GM12878 (cell line): ENCODE measurements at regions not wholly inside any gene's neighbourhood (a gene's known extent, or its start where the extent isn't known, plus 50 kb on each side); places are given as distances from the start of the nearest gene placed in this dataset.
A peak's percentile ranks its signal among the peaks of the same experiment; 100 is the strongest.

Source experiments
- ATAC-seq: fragments of 200-7000 bp; cut with Tn5 transposase; 3 replicates; pipeline ENCODE4 v1.9.1; 2020; ENCODE audit warnings: mild to moderate bottlenecking, moderate library complexity
- BruUV-seq: library from RNA; stranded (reverse); fragments of 400-500 nt; replicated peaks from 2 replicates; lab custom pipeline; 2021; lab: Mats Ljungman, UMichigan
- CTCF ChIA-PET: fragments of 300-600 bp; sonication (Branson Sonifier 250); formaldehyde crosslinking; extraction: SDS; loops from one replicate; lab custom pipeline; 2021; ENCODE audit warnings: inconsistent platforms; lab: Yijun Ruan, JAX
- POLR2A ChIA-PET: fragments of 350-600 bp; formaldehyde crosslinking; extraction: SDS; loops from one replicate; lab custom pipeline; 2021; ENCODE audit warnings: inconsistent platforms; lab: Charles Lee
- RAD21 ChIA-PET: fragments of 300-600 bp; sonication (Branson Sonifier 250); formaldehyde crosslinking; loops from one replicate; lab custom pipeline; 2023; ENCODE audit warnings: antibody characterized with exemption; ENCODE audit not compliant: unreplicated experiment; lab: Charles Lee
- SMC1A ChIA-PET: fragments of 300-600 bp; sonication (Branson Sonifier 250); formaldehyde crosslinking; loops from one replicate; lab custom pipeline; 2023; ENCODE audit not compliant: unreplicated experiment, uncharacterized antibody; lab: Charles Lee
- DNase-seq: peaks from one replicate; pipeline ENCODE4 v3.0.0-alpha.2; 2011; ENCODE audit warnings: low read depth, low spot score
- FAIRE-seq: peaks from 3 replicates; lab custom pipeline; 2011; peaks lifted over from hg19 to GRCh38; lab: Jason Lieb, UNC
- H2AFZ ChIP-seq: 2 replicates; pipeline ENCODE4 v1.6.0; 2011; ENCODE audit warnings: low read depth, low read length, control low read depth; ENCODE audit not compliant: control insufficient read depth
- H3K27ac ChIP-seq: 2 replicates; pipeline ENCODE4 v1.5.1; 2011; ENCODE audit warnings: control low read depth; ENCODE audit not compliant: control insufficient read depth, insufficient read depth
- H3K27me3 ChIP-seq, 2 experiments: replicated peaks in 1 of 2; 2 replicates each; pipeline versions ENCODE4 v1.6.0 to v1.6.1; 2011; ENCODE audit warnings: low read length in 1 of 2; ENCODE audit not compliant: control insufficient read depth in 2 of 2, insufficient read depth in 2 of 2
- H3K36me3 ChIP-seq, 2 experiments: 2 replicates each; pipeline ENCODE4 v1.5.1; 2011; ENCODE audit warnings: low read length in 1 of 2; ENCODE audit not compliant: control insufficient read depth in 2 of 2, insufficient read depth in 2 of 2
- H3K4me1 ChIP-seq: 2 replicates; pipeline ENCODE4 v1.6.1; 2011; ENCODE audit warnings: mild to moderate bottlenecking, low read length, moderate library complexity, mixed read lengths; ENCODE audit not compliant: control insufficient read depth, insufficient read depth
- H3K4me2 ChIP-seq: 2 replicates; pipeline ENCODE4 v1.6.0; 2011; ENCODE audit warnings: control low read depth; ENCODE audit not compliant: control insufficient read depth, insufficient read depth
- H3K4me3 ChIP-seq: fragments of 200-600 bp; sonication (generic); 2 replicates; pipeline ENCODE4 v1.5.1; 2016
- H3K79me2 ChIP-seq: 2 replicates; pipeline ENCODE4 v1.6.0; 2011; ENCODE audit warnings: low read length; ENCODE audit not compliant: control insufficient read depth, insufficient read depth
- H3K9ac ChIP-seq: 2 replicates; pipeline ENCODE4 v1.8.0; 2011; ENCODE audit warnings: low read length, control low read depth, mixed read lengths; ENCODE audit not compliant: control insufficient read depth, insufficient read depth
- H3K9me3 ChIP-seq: replicated peaks from 3 replicates; pipeline ENCODE4 v1.5.1; 2011; ENCODE audit warnings: mild to moderate bottlenecking, low read length; ENCODE audit not compliant: control insufficient read depth, insufficient read depth
- H4K20me1 ChIP-seq: 2 replicates; pipeline ENCODE4 v1.6.0; 2011; ENCODE audit not compliant: control insufficient read depth, insufficient read depth
- SPI1 ChIP-seq: IDR thresholded peaks from 2 replicates; pipeline ENCODE4 v1.6.1; 2011; ENCODE audit warnings: low read depth, mild to moderate bottlenecking, low read length, moderate library complexity, borderline replicate concordance; ENCODE audit not compliant: insufficient read depth
- WGBS: methylation state at CpG from one replicate; pipeline ENCODE4 v1.1.6; 2016; ENCODE audit warnings: low lambda C conversion rate; ENCODE audit not compliant: insufficient replicate concordance, insufficient coverage; ENCODE audit errors: missing lambda C conversion rate; 5-methylcytosine and 5-hydroxymethylcytosine counted together
- in situ Hi-C: fragments of 300-500 bp; cut with MboI; formaldehyde crosslinking; loops from 9 replicates; pipeline ENCODE4 v1.14.3; 2018; ENCODE audit warnings: mixed read lengths
- intact Hi-C: fragments of 100-400 bp; cut with micrococcal nuclease; formaldehyde crosslinking; loops from one replicate; pipeline ENCODE4 v1.14.2; 2022; ENCODE audit not compliant: unreplicated experiment
- TF ChIP-seq, protein P1 (sequence below): fragments of 450-650 bp; formaldehyde crosslinking; IDR thresholded peaks from 2 replicates; pipeline ENCODE4 v1.5.0; 2022; ENCODE audit warnings: mild to moderate bottlenecking, missing genetic modification characterization

DNA sequence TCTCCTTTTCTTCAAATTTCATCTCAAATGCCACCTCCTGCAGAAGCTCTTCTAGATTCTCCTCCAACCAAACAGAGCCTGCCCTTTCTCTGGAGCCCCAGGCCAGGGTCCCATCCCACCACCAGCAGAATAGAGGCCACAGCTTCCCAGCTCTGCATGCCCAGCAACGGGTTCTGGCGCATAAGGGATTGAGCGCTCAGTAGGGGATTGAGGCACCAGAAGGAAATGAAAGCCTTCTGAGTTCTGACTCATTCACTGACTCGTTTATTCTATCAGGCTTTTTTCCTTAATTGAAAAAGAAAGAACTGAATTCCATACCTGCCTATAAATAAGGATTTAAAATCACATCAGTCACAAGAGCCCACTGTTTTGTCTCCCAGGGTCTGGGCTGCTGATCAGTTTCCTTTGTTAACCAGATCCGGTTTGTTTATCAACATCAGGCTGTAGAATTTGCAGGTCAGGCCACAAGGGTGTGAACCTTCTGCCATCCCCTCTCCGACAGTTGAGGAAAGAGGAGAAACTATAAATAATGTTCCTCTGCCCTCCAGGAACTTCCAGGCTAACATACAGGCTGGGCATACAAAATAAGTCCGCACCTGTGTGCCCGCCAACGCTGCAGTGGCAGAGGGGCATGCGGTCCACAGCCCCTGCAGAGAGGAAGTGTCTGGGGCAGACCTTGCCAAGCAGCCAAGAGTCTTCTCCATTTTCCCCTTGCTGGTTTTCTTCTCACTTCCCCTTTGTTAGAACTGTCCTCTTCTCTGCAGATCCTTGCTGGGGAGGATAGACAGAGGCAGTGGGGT is 63.5 kb upstream of the PRDM11 start:
- no TSS peak for BruUV-seq

More for the DNA sequence above, 63.5 kb upstream of the PRDM11 start:
- Histone ChIP-seq H3K4me1 (peaks cover 19% of the 10 kb centered on the region), H3K27ac (no peak overlapping the region), H3K36me3 (no peaks in the 10 kb centered on the region), H3K79me2 (no peaks in the 10 kb centered on the region), H4K20me1 (no peaks in the 10 kb centered on the region), H3K4me2 (no peak overlapping the region), H3K9me3 (no peaks in the 10 kb centered on the region; the same call in 2 of the 3 replicates), H3K4me3 (no peak overlapping the region), H3K9ac (no peak overlapping the region), H3K27me3 (peaks cover 0 to 2% of the 10 kb centered on the region in 2 experiments; a peak in 3 of 4 replicates), H2AFZ (no peak overlapping the region)
- TF ChIP-seq, protein P1, sequence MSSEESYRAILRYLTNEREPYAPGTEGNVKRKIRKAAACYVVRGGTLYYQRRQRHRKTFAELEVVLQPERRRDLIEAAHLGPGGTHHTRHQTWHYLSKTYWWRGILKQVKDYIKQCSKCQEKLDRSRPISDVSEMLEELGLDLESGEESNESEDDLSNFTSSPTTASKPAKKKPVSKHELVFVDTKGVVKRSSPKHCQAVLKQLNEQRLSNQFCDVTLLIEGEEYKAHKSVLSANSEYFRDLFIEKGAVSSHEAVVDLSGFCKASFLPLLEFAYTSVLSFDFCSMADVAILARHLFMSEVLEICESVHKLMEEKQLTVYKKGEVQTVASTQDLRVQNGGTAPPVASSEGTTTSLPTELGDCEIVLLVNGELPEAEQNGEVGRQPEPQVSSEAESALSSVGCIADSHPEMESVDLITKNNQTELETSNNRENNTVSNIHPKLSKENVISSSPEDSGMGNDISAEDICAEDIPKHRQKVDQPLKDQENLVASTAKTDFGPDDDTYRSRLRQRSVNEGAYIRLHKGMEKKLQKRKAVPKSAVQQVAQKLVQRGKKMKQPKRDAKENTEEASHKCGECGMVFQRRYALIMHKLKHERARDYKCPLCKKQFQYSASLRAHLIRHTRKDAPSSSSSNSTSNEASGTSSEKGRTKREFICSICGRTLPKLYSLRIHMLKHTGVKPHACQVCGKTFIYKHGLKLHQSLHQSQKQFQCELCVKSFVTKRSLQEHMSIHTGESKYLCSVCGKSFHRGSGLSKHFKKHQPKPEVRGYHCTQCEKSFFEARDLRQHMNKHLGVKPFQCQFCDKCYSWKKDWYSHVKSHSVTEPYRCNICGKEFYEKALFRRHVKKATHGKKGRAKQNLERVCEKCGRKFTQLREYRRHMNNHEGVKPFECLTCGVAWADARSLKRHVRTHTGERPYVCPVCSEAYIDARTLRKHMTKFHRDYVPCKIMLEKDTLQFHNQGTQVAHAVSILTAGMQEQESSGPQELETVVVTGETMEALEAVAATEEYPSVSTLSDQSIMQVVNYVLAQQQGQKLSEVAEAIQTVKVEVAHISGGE, result no peak
- TF ChIP-seq SPI1, result peak; percentile 67
- WGBS, result 5% methylated on average over 10 of the region's 10 CpGs
- ChIA-PET POLR2A (no interaction called here), RAD21 (no interaction called here), CTCF (no interaction called here), SMC1A (no interaction called here)
- ATAC-seq (no peak), DNase-seq (no peak), FAIRE-seq (no peak)
- intact Hi-C loops (no loop called here), in situ Hi-C loops (no loop called here)
